ENCODE measurements at regions not wholly inside any gene's neighbourhood (a gene's known extent, or its start where the extent isn't known, plus 50 kb on each side); places are given as distances from the start of the nearest gene placed in this dataset.
"Not testable (repeated sequence)": the region's sequence is repeated elsewhere in the genome, so short reads cannot be mapped to it uniquely, and the experiment has no call there.

DNA sequence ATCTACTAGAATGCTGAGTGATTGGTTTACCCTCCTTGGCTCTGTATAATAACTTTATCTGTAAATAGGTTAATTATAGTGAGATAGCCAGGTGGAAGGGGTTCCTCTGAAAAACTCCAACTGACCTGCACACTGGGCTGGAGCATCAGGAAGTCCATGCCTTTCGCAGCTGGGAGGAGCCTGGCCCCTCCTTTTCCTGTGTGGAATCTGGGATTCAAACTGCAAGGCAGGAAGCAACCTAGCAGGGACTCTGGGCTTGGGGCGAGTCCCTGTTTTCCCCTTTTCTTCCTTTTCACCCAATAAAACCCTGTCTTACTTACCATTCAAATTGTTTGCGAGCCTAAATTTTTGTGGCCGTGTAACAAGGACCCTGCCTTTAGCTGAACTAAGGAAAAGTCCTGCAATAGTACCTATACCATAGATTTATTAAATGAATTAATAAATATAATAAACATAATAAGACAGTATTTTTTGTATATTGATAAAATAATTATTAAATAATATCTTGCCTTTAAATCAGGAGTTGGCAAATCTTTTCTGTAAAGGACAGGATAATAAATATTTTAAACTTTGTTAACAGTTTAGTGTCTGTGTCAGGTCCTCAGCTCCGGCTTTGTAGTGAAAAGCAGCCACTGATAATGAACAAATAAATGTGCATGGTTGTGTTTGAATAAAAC lies 406.2 kb upstream of the MMS22L start:
- no peak for DNase-seq

DNA sequence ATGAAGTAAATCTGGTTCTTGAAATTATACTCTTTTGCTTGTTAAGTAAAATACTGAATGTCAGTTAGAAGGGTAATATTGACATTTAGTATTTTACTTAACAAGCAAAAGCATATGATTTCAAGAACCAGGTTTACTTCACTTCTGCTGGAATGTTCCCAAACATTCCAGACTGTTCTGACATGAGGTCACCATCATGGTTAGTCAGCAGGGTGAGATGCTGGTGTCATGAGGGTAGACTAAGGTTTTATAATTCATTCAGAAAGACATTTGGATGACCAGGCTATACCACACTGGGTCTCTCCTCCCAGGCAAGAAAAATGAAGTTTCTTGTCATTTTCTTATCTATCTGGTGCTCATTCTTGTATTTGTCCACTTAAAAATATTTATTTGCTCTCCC lies 414.4 kb upstream of the MMS22L start:
- DNase-seq: peak; percentile 76

GRCh38 chr6:97701801-97702200 lies 418.8 kb upstream of the MMS22L start:
- DNase-seq: no peak

DNA sequence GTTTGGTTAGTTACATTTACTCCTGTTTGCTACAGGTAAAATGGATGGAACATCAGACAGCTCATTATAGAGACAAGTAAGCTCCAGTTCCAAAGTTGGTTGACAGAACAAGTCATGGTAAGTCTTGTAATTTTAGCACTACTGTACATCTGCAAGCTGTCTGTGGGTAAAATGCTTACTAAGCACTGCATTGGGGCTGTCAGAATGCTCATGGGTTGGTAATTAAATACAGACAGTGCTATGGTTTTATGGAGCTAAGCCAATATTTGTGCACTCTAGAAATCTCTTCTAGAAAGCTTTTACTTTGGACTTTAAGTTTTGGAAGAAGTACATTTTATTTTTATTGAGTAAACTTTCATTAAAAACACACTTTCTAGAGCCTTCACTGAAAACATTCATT lies 419.2 kb upstream of the MMS22L start:
- DNase-seq: peak; percentile 51

DNA sequence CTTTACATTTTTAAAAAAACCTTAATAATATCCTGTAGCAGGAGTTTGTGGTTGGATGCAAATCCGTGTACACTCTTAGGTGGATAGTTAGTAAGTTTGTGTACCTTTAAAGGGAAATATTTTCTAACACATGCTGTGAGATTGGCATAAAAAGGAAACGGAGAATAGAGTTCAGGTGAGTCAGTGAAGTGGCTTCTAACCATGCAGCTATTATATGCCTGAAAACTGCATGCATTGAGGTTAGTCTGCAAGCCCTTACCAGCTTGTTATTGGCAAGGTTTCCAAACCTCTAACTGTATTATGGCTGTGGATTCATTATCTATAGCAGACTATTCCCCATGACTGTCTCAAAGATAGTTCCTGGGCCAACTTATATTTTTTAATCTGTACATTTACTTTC lies 420.6 kb upstream of the MMS22L start:
- DNase-seq: no peak

- DNase-seq: no peak
Measured at GRCh38 chr6:97705568-97705967, 422.6 kb upstream of the MMS22L start.

GRCh38 chr6:97712751-97713150 lies 429.7 kb upstream of the MMS22L start:
- no peak for DNase-seq

GRCh38 chr6:97714772-97715171 lies 431.8 kb upstream of the MMS22L start:
- no peak for DNase-seq

GRCh38 chr6:97717086-97717485 lies 434.1 kb upstream of the MMS22L start:
- peak; percentile 9 for DNase-seq

- DNase-seq: no peak
Measured at GRCh38 chr6:97726378-97726777, 443.4 kb upstream of the MMS22L start.

DNA sequence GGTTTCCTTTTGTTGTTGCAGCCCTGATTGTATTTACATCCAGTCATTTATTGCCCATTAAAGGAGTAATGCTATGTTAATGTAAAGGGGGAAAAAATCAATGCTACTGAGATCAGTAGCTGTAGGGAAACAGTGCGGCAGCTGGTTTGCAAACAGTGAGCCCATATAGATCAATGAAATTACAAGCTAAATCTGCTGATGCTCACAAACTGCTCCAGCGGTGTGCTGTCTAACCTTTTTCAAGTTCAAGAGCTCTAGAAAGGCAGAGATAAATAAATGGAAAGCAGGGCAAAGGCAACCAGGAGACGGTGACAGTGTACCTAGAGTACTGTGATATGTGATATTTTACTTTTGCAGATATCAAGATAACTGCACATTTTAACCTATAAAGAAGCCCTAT lies 449.0 kb upstream of the MMS22L start:
- no peak for DNase-seq

DNA sequence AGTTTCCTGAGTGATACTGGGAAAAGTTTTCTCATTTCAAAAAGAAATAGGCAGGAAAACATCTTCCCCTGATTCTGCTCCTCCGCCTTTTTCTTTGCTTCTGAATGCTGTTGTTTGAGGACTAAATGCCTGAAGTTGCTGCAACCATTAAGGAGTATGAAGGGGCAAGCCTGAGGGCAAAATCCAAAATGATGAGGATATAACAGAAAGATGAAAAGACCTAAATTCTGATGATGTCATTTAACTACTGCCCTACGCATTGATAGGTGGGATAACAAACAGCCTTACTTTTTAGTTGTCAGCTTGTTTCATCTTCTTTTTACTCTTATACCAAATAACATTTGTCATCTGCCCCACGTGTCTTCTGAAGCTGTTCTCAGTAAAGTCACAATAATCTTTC lies 474.6 kb upstream of the MMS22L start:
- DNase-seq: no peak

- DNase-seq: peak; percentile 74
Measured at GRCh38 chr6:97765461-97765860, 482.4 kb upstream of the MMS22L start.

GRCh38 chr6:97771372-97771771 lies 488.4 kb upstream of the MMS22L start:
- no peak for DNase-seq

DNA sequence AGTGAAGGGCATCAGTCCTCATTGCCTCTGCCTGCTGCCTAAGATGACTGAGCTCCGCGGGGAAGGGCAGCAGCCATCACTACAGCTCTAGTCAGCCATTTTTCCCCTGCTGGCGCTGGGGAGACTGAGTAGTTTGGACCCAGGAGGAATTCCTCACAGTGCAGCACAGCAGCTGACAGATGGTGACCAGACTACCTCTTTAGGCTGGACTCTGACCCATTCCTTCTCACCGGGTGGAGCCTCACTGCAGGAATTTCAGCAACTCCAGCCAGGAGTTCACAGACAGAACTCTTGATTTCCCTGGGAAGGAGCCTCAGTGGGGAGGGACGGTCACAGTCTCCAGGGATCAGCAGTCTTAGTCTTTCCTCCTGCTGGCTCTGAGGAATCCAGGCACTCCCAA lies 492.0 kb upstream of the MMS22L start:
- DNase-seq: no peak

DNA sequence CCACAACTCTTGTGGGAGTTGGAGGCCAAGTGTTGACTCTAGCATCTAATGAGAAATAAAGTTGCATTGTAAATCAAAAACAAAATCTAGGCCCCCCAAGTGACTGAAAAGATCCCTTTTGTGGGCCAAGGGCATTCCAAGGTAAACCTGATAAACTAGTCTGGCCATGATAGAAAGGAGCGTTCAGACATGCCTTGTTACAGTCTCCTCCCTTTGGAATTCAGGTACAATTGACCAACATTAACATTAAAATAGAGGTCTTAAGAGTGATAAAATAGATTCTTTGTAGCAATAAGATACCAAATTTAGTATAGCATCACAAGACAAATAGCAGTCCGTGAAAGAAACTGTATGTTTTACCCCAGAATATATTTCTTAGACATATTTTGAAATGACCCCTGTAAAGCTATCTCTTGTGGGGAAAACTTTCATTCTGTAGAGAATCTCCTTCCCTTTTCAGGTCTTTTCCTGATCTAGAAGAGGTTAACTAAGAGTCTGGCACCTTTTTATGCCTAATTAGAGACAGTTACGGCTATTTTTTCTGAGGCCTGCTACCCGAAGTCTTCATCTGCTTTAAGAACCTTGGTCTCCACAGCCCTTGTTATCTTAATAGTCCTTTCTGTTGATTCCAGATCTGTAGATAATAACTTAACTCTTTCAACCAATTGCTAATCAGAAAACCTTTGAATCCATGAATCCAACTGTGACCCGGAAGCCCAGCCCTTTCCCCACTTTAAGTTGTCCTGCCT lies 495.4 kb upstream of the MMS22L start:
- DNase-seq: no peak

GRCh38 chr6:97779039-97779766 lies 496.2 kb upstream of the MMS22L start:
- DNase-seq: not testable (repeated sequence)

GRCh38 chr6:97790926-97791590 lies 508.0 kb upstream of the MMS22L start:
- DNase-seq: no peak

DNA sequence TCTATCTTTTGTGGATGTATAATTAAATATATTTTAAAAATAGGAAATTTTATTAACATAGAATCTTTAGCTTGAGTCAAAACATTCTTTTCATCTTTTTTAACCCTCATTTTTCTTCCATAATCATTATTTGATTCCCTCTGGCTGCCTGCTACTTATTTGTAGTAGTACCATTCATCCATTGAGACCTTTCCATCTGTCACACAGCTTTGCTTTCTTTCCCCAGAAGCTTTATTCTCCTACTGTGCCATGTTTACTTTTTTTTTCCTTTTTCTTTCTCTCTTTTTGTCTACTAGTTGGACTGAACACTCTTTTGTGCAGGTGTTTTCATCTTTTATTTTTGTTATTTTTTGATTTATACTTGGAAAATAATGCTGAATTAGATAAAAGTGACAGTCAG lies 522.6 kb upstream of the MMS22L start:
- no peak for DNase-seq

GRCh38 chr6:97812940-97813339 lies 529.9 kb upstream of the MMS22L start:
- DNase-seq: peak; percentile 22

DNA sequence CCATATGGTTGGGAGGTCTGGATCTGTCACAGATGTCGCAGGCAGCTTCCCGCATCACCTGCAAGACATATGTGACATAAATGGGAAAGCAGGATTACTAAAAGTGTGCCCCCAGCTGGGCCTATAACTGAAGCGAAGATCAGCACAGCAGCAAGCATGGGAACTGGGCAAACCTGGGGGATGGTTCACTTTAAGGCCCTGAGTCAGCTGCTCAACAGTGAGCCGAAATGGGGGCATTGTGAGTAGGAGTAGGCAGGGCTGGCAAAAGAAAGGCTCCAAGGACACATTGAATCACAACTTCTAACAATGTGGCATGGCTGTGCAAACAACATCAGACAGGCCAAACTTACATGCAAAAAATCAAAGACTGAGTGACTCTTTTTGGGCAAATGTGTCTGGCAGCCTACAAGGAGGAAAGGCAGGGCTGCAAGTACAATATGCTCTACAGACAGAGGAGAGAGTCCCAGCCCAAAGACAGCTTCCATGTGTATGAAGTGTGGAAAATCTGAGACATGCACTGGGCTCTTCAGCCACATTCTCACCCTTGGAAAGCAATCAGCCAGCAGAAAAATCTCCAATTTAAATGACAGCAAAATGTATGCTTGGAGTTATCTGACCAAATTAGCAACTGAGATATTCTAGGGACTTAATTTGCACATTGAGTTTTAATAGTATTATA lies 531.0 kb upstream of the MMS22L start:
- no peak for DNase-seq

DNA sequence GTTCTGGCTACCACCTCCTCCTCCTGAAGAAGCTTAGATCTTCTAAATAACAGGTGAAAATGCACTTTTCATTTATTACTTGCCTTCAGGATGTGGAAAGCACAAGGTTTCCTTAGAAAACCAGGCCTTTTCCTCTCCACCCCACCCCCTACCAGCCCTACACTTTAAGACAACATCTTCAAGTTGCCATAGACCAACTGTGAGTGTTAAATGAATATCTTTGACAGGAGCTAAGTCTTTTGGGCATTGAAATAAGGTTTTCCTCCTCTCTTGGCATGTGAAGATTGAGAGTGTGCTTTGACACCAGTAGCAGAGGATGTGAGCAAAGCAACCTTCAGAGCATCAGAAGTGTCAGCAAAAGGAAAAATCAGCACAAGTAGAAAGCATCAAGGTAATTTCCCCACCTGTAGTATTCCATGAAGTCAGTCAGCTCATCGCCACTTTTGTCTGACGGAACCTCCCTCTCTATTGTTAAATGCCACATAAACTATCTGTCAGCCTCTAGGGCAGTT lies 532.3 kb upstream of the MMS22L start:
- DNase-seq: no peak
